C4-2B (cell line): ENCODE measurements at regions not wholly inside any gene's neighbourhood (a gene's known extent, or its start where the extent isn't known, plus 50 kb on each side); places are given as distances from the start of the nearest gene placed in this dataset.

Source experiments
- CTCF ChIP-seq: fragments of 450-650 bp; conservative IDR thresholded peaks from 2 replicates; pipeline ENCODE4 v1.5.1; 2017; ENCODE audit warnings: mild to moderate bottlenecking
- ZFX ChIP-seq: fragments of 450-650 bp; IDR thresholded peaks from 2 replicates; pipeline ENCODE4 v1.6.1; 2017

DNA sequence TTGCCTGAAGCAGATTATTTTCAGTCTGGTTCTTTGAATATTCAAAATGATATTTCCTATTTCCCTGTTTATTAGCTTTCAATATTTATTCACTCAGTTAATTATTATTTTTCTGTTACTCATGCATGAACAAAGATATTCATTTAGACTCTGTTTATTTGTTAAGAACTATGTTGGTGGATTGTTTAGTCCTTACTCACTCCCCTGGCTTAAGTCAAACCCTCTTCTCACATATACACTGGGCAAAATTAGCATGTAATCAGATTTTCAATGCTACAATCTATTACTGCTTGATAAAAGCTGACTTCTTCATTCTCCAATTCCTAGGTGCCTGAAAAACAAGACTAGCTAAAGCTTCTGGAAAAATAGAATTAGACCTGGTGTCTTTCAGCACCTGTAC lies 335.8 kb downstream of the FAT4 start:
- TF ChIP-seq CTCF (no peak), ZFX (no peak)
